GM19463 (cell line): ENCODE measurements at regions not wholly inside any gene's neighbourhood (a gene's known extent, or its start where the extent isn't known, plus 50 kb on each side); places are given as distances from the start of the nearest gene placed in this dataset.
A peak's percentile ranks its signal among the peaks of the same experiment; 100 is the strongest.

ENCODE experiments used
- ATAC-seq: cut with Tn5 transposase; IDR thresholded peaks from one replicate; pipeline ENCODE4 v1.9.1; 2021; ENCODE audit warnings: mild to moderate bottlenecking, moderate library complexity; ENCODE audit not compliant: unreplicated experiment

- ATAC-seq, result peak; percentile 36
Observed at GRCh38 chr12:25712169-25712568, 159.1 kb upstream of the LMNTD1 start.

GRCh38 chr12:25713264-25713663 is 160.2 kb upstream of the LMNTD1 start:
- ATAC-seq, result peak; percentile 98

GRCh38 chr12:25714198-25714984 is 161.3 kb upstream of the LMNTD1 start:
- ATAC-seq, result no peak

GRCh38 chr12:25715102-25715501 is 162.0 kb upstream of the LMNTD1 start:
- no peak for ATAC-seq

GRCh38 chr12:25716842-25717241 is 163.8 kb upstream of the LMNTD1 start:
- ATAC-seq, result no peak

- no peak for ATAC-seq
Observed at GRCh38 chr12:25717552-25717951, 164.5 kb upstream of the LMNTD1 start.

GRCh38 chr12:25718081-25718731 is 165.1 kb upstream of the LMNTD1 start:
- no peak for ATAC-seq

GRCh38 chr12:25719505-25719904 is 166.4 kb upstream of the LMNTD1 start:
- ATAC-seq, result no peak

- ATAC-seq, result no peak
Observed at GRCh38 chr12:25723336-25723735, 170.3 kb upstream of the LMNTD1 start.

- no peak for ATAC-seq
Observed at GRCh38 chr12:25723921-25724491, 170.9 kb upstream of the LMNTD1 start.

- ATAC-seq, result no peak
Observed at GRCh38 chr12:25725470-25725869, 172.4 kb upstream of the LMNTD1 start.

GRCh38 chr12:25725931-25726330 is 172.8 kb upstream of the LMNTD1 start:
- ATAC-seq, result no peak

GRCh38 chr12:25728056-25728595 is 175.0 kb upstream of the LMNTD1 start:
- no peak for ATAC-seq

- no peak for ATAC-seq
Observed at GRCh38 chr12:25730489-25731349, 177.6 kb upstream of the LMNTD1 start.

GRCh38 chr12:25733541-25733940 is 180.5 kb upstream of the LMNTD1 start:
- ATAC-seq, result no peak

GRCh38 chr12:25734529-25735180 is 181.6 kb upstream of the LMNTD1 start:
- ATAC-seq, result peak; percentile 82

GRCh38 chr12:25740617-25741016 is 187.5 kb upstream of the LMNTD1 start:
- no peak for ATAC-seq

- no peak for ATAC-seq
Observed at GRCh38 chr12:25741917-25742316, 188.8 kb upstream of the LMNTD1 start.

GRCh38 chr12:25743679-25744215 is 190.7 kb upstream of the LMNTD1 start:
- ATAC-seq, result no peak

GRCh38 chr12:25744313-25744712 is 191.2 kb upstream of the LMNTD1 start:
- no peak for ATAC-seq
